Activated CD4-positive, alpha-beta memory T cell treated with anti-CD3 and anti-CD28 coated beads, Interleukin-2, amount 10 ng/mL, durations not matched to agents 7 days and 5 days (primary cell): ENCODE measurements at regions not wholly inside any gene's neighbourhood (a gene's known extent, or its start where the extent isn't known, plus 50 kb on each side); places are given as distances from the start of the nearest gene placed in this dataset.
"Not testable (repeated sequence)": the region's sequence is repeated elsewhere in the genome, so short reads cannot be mapped to it uniquely, and the experiment has no call there.

Source experiments
- CTCF ChIA-PET: fragments of 350-600 bp; sonication (Branson Sonifier 250); formaldehyde crosslinking; loops from one replicate; lab custom pipeline; 2021; ENCODE audit warnings: antibody characterized with exemption, inconsistent platforms; lab: Charles Lee
- POLR2A ChIA-PET: fragments of 350-600 bp; sonication (Branson Sonifier 250); formaldehyde crosslinking; loops from one replicate; lab custom pipeline; 2021; ENCODE audit warnings: antibody characterized with exemption; lab: Charles Lee
- DNase-seq: peaks from one replicate; pipeline ENCODE4 v3.0.0-alpha.2; 2020
- H3K27ac Mint-ChIP-seq: one replicate; pipeline ENCODE4 v1.8.0; 2021; ENCODE audit warnings: mild to moderate bottlenecking, mixed read lengths
- H3K27me3 Mint-ChIP-seq: one replicate; pipeline ENCODE4 v1.8.0; 2021; ENCODE audit warnings: mixed read lengths
- H3K36me3 Mint-ChIP-seq: one replicate; pipeline ENCODE4 v1.8.0; 2021; ENCODE audit warnings: low read depth, mixed read lengths
- H3K4me1 Mint-ChIP-seq: one replicate; pipeline ENCODE4 v1.8.0; 2021; ENCODE audit warnings: mixed read lengths
- H3K4me3 Mint-ChIP-seq: one replicate; pipeline ENCODE4 v1.8.0; 2021; ENCODE audit warnings: mild to moderate bottlenecking, mixed read lengths
- H3K9me3 Mint-ChIP-seq: one replicate; pipeline ENCODE4 v1.8.0; 2021; ENCODE audit warnings: mixed read lengths

DNA sequence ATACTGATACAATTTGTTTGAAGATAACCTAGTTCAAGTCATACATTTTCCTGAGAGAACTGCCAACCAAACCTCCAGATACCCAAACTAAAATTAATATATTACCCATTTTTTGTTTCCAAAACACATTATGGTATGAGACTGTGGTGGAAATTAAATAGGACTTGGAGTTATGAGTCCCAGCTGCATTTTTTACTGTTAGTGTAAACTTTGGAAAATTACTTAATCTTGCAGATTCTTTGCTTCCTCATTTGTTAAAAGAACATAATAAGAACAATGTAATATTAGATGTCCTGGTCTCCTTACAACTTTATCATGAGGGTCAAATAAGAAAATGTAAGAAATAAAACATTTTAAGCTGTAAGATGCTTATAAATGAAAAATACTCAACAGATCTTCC is 98.2 kb upstream of the TRIB2 start:
- no peak for DNase-seq
- Mint-ChIP-seq H3K4me1 (peaks cover 19% of the 10 kb centered on the region), H3K9me3 (peaks cover 2% of the 10 kb centered on the region), H3K27me3 (peaks cover 2% of the 10 kb centered on the region), H3K4me3 (no peak overlapping the region), H3K36me3 (peaks cover 2% of the 10 kb centered on the region), H3K27ac (no peak overlapping the region)
- ChIA-PET CTCF (no interaction called here), POLR2A (interaction anchor here (0.8 kb wide), 1 partner anchor 507 kb away, joined by 3 read pairs; no protein-coding TSS in a partner anchor)

DNA sequence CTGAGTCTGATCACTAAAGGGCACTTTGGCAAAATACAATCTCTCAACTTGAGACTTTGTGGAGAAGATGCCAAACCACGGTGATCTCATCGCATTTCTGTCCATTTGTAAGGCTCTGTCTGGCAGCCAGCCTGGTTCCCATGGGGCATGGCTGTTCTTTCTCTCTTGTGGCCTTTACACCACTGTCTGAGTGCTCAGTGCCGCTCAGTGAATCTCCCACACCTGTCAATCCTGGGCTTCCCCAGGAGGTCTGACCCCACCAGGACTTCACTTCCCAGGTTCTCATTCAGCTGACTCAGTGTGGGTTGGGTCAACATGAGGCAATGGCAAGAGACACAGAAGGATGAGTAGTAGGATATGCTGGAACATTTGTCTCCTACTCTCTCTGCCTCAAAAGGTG is 96.8 kb upstream of the TRIB2 start:
- H3K27ac Mint-ChIP-seq: no peak overlapping the region
- DNase-seq: no peak
- peaks cover 2% of the 10 kb centered on the region for H3K9me3 Mint-ChIP-seq
- H3K27me3 Mint-ChIP-seq: peaks cover 3% of the 10 kb centered on the region
- ChIA-PET CTCF (no interaction called here), POLR2A (no interaction called here)
- peaks cover 20% of the 10 kb centered on the region for H3K4me1 Mint-ChIP-seq
- peaks cover 2% of the 10 kb centered on the region for H3K36me3 Mint-ChIP-seq
- no peak overlapping the region for H3K4me3 Mint-ChIP-seq

DNA sequence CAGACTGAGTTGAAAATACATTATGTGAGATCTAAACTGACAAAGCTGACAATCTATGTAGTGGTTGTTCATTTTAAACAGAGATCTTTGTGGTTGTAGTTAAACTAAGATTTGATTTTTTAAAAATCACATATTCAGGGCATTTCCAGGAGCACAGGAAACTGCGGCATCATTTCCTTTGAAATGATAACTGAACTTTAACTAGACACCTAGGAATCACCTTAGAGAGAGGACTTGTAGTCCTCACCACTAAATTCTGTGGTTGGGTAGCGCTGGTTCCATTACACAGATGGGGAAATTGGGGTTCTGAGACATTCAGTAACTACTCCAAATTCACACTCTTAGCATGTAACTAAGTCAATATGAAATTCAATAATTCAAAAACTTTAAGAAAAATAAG is 96.0 kb upstream of the TRIB2 start:
- Mint-ChIP-seq H3K27ac (no peak overlapping the region), H3K36me3 (peaks cover 2% of the 10 kb centered on the region), H3K4me1 (peaks cover 17% of the 10 kb centered on the region), H3K4me3 (no peak overlapping the region), H3K9me3 (peaks cover 2% of the 10 kb centered on the region), H3K27me3 (peaks cover 4% of the 10 kb centered on the region)
- no peak for DNase-seq
- ChIA-PET POLR2A (no interaction called here), CTCF (no interaction called here)

DNA sequence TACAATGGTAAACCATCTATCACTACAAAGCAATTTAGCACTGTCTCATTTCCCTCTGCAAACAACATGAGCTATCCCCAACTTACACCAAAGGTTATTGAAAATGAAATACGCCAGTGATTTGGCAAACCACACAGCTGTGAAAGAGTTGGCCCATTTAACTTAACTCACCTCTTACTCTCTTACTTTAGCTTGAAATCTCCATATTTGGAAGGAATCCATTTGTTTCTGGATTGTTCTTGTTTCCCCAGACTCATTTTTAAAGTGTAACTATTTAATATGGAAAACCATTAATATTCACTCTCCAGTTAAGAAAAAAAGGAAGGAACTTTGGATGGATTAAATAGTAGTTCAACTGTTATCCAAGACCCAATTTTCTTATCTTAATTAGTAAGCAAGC is 93.7 kb upstream of the TRIB2 start:
- ChIA-PET CTCF (interaction anchor here (1.2 kb wide), 1 partner anchor 10 kb away, joined by 3 read pairs; no protein-coding TSS in a partner anchor), POLR2A (no interaction called here)
- Mint-ChIP-seq H3K36me3 (peaks cover 2% of the 10 kb centered on the region), H3K27me3 (peaks cover 6% of the 10 kb centered on the region), H3K9me3 (peaks cover 2% of the 10 kb centered on the region), H3K4me3 (no peak overlapping the region), H3K27ac (no peak overlapping the region), H3K4me1 (peaks cover 16% of the 10 kb centered on the region)
- DNase-seq: no peak

DNA sequence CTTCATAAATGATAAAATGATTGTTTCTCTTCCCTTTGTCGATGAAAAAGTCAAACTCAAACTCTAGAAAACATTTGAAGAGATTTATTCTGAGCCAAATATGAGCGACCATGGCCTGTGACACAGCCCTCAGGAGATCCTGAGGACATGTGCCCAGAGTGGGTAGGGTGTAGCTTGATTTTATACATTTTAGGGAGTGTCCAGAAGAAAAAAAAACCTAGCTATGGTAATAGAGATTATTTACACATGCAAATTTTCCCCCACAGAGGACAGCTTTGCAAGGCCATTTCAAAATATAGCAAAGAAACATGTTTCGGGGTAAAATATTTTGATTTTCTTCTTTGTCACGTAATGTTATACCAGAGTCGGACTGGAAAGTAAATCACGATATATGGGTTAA is 92.4 kb upstream of the TRIB2 start:
- H3K27me3 Mint-ChIP-seq: peaks cover 7% of the 10 kb centered on the region
- DNase-seq: no peak
- no peak overlapping the region for H3K4me3 Mint-ChIP-seq
- H3K27ac Mint-ChIP-seq: no peak overlapping the region
- ChIA-PET POLR2A (interaction anchor here (0.8 to 2.0 kb wide), 2 partner anchors 12 to 92 kb away, joined by 3 to 5 read pairs; partner anchors contain the start of gene TRIB2), CTCF (interaction anchor here (0.6 to 1.0 kb wide), 2 partner anchors 10 to 388 kb away, joined by 3 to 4 read pairs; no protein-coding TSS in a partner anchor)
- H3K4me1 Mint-ChIP-seq: peaks cover 16% of the 10 kb centered on the region
- peaks cover 2% of the 10 kb centered on the region for H3K9me3 Mint-ChIP-seq
- peaks cover 2% of the 10 kb centered on the region for H3K36me3 Mint-ChIP-seq

DNA sequence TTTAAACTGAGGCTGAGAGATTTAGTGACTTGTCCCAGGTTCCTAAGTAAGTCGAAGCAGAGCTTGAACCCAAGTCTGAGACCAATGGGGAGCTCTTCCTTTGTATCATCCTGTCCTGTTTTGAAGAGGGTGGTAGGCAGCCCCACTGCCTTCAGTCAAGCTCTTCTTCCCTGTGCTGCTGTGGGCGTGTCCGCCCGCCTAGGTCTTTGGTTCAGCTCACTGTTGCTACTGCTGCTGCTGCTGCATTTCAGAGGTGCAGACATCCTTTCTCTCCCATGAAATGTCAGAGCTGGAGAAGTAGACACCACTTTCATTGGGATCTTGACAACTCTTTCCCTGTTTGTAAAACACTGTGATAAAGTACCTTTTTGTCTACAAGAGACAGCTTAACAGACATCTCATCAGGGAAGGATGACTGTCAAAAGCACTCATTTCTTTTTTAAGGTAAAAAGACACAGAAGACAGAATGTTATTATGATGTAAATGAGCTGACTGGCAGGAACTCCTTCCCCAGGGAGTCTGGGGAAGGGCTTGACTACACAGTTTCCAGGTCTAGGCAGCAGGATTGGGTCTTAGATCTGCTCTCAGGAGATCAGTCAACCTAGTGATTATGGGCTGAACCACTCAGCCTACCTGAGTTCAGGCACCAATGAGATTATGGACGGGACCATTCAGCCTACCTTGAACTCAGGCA is 91.7 kb upstream of the TRIB2 start:
- ChIA-PET POLR2A (interaction anchor here (0.8 to 2.0 kb wide), 2 partner anchors 13 to 92 kb away, joined by 3 to 5 read pairs; partner anchors contain the start of gene TRIB2), CTCF (interaction anchor here (0.6 to 1.0 kb wide), 2 partner anchors 10 to 387 kb away, joined by 3 to 4 read pairs; no protein-coding TSS in a partner anchor)
- no peaks in the 10 kb centered on the region for H3K9me3 Mint-ChIP-seq
- peaks cover 2% of the 10 kb centered on the region for H3K36me3 Mint-ChIP-seq
- H3K27ac Mint-ChIP-seq: no peak overlapping the region
- no peak for DNase-seq
- no peak overlapping the region for H3K4me3 Mint-ChIP-seq
- H3K27me3 Mint-ChIP-seq: peaks cover 7% of the 10 kb centered on the region
- peaks cover 13% of the 10 kb centered on the region for H3K4me1 Mint-ChIP-seq

DNA sequence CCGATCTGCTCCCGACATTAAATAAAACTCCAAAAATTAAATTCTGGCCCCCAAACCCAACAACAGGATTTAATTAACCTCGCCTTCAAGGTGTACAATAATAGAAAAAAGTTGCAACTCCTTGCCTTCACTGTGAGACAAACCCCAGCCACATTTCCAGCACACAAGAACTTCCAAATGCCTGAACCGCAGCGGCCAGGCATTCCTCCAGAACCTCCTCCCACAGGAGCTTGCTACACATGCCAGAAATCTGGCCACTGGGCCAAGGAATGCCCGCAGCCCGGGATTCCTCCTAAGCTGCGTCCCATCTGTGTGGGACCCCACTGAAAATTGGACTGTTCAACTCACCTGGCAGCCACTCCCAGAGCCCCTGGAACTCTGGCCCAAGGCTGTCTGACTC is 88.2 kb upstream of the TRIB2 start:
- H3K27me3 Mint-ChIP-seq, CTCF ChIA-PET, H3K4me3 Mint-ChIP-seq, POLR2A ChIA-PET, H3K4me1 Mint-ChIP-seq, DNase-seq, H3K27ac Mint-ChIP-seq, H3K9me3 Mint-ChIP-seq, H3K36me3 Mint-ChIP-seq: not testable (repeated sequence)

DNA sequence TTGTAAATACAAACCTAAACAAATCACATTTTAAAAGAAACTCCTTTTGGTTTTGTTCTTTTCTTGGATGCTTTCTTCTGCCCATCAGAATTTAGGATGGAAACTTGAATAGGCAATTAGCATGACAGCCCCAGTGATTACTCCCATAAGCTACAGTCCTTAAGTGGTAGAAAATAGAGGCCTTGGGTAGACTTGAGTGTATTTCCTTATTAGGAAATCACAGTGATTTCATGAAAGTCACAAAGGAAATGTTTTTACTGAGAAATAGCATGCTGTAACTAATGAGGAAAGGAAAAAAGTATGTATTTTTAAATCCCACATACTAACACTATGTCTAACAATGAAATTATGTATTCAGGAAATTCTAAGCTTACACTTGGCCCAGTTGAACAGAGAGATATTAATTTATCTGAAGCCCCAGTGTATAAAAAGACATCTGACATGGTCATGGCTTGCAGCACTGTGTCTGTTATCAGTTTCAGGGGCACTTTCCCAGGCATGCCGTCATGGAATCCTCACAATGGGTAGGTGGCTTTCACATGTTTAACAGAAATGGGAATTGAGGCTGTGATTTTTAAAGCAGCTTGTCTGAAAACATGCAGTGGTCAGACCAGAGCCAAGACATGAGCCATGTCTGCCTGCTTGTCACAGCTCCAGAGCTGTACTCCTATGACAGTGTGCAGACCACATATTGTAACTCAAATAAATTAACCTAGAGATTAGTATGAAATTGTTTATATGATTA is 79.7 kb upstream of the TRIB2 start:
- CTCF ChIA-PET: interaction anchor here (1.3 kb wide), 1 partner anchor 80 kb away, joined by 5 read pairs; the partner anchor contains the start of gene TRIB2

DNA sequence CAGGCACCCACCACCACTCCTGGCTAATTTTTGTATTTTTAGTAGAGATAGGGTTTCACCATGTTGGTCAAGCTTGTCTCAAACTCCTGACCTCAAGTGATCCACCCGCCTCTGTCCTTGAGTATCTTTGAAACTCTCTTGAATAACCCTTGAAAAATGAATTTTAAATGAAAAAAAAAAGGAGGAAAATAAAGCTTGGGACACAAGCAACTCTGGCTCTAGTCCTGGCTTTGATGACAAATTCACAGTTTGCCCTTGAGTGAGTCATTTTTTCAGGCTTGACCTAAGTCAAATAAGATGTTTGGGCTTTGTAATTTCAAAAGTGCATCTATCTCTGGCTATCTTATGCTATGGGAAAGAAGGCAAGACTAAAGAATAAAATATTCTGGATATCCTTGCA is 79.0 kb upstream of the TRIB2 start:
- H3K36me3 Mint-ChIP-seq: no peaks in the 10 kb centered on the region
- no peaks in the 10 kb centered on the region for H3K27me3 Mint-ChIP-seq
- H3K4me1 Mint-ChIP-seq: peaks cover 16% of the 10 kb centered on the region
- POLR2A ChIA-PET: no interaction called here
- H3K27ac Mint-ChIP-seq: no peak overlapping the region
- CTCF ChIA-PET: interaction anchor here (1.3 kb wide), 1 partner anchor 79 kb away, joined by 5 read pairs; the partner anchor contains the start of gene TRIB2
- H3K9me3 Mint-ChIP-seq: peaks cover 2% of the 10 kb centered on the region
- no peak overlapping the region for H3K4me3 Mint-ChIP-seq
- no peak for DNase-seq

More for the DNA sequence above, 79.7 kb upstream of the TRIB2 start:
- H3K36me3 Mint-ChIP-seq: no peaks in the 10 kb centered on the region
- H3K4me1 Mint-ChIP-seq: peaks cover 16% of the 10 kb centered on the region
- H3K27me3 Mint-ChIP-seq: no peaks in the 10 kb centered on the region
- peaks cover 2% of the 10 kb centered on the region for H3K9me3 Mint-ChIP-seq
- POLR2A ChIA-PET: no interaction called here
- H3K27ac Mint-ChIP-seq: no peak overlapping the region
- H3K4me3 Mint-ChIP-seq: no peak overlapping the region
- DNase-seq: no peak

DNA sequence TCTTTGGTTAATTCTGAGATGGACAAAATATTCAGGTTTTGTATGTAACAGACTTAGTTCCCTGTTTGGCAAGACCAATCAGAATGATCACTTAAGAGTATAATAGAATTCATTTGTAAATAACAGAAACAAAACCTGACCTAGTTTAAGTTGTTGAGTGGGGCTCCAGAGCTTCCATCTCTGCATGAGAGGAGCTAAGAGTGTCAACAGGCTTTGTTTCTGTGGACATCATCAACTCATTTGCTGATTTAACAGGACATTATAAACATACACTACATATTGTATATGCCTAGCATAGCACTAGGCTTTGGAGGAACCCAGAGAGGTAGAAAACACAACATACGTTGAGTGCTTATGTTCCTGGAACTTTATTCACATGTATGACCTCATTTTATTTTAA is 75.3 kb upstream of the TRIB2 start:
- no peaks in the 10 kb centered on the region for H3K27me3 Mint-ChIP-seq
- peaks cover 11% of the 10 kb centered on the region for H3K4me1 Mint-ChIP-seq
- H3K4me3 Mint-ChIP-seq: no peak overlapping the region
- H3K36me3 Mint-ChIP-seq: no peaks in the 10 kb centered on the region
- H3K27ac Mint-ChIP-seq: no peak overlapping the region
- no peak for DNase-seq
- ChIA-PET POLR2A (no interaction called here), CTCF (no interaction called here)
- H3K9me3 Mint-ChIP-seq: peaks cover 5% of the 10 kb centered on the region

DNA sequence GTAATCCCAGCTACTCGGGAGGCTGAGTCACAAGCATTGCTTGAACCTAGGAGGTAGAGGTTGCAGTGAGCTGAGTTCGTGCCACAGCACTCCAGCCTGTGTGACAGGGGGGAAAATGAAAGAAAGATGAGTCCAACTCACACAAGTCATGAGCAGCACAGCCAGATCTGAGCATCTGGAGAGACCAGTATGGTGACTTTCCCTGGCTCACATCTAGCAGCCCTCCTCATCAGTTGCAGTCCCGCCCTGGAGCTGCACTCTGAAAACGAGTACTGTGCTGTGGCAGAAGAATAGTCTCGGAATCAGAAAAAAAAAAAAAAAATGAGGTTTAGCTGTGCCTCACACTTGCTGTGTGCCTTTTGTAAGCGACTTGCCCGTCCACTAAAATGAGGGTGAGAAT is 74.4 kb upstream of the TRIB2 start:
- H3K9me3 Mint-ChIP-seq: peaks cover 9% of the 10 kb centered on the region
- H3K4me1 Mint-ChIP-seq: peaks cover 2% of the 10 kb centered on the region
- POLR2A ChIA-PET: no interaction called here

DNA sequence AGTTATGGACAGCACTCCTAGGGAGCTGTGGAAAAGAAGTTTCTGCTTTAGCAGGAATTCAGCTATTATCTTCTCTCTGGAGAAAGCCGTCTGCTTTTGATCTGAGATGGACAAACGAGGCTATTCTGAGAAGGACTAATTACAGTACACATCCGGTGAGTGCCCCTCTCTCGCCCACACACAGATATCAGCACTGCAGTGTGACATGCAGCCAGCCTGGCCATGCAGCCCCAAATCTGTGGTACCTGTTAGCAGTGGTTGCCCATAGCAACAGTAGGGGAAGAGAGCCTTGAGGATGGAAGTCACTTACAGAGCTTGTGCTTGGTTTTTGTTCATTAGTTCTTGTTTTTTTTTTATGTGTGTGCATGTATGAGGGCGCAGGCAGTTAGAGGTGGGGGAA is 73.9 kb upstream of the TRIB2 start:
- Mint-ChIP-seq H3K27me3 (no peaks in the 10 kb centered on the region), H3K36me3 (no peaks in the 10 kb centered on the region), H3K9me3 (peaks cover 9% of the 10 kb centered on the region), H3K4me1 (peaks cover 2% of the 10 kb centered on the region), H3K4me3 (no peak overlapping the region), H3K27ac (no peak overlapping the region)
- ChIA-PET POLR2A (no interaction called here), CTCF (no interaction called here)
- no peak for DNase-seq

More for the DNA sequence above, 74.4 kb upstream of the TRIB2 start:
- no peaks in the 10 kb centered on the region for H3K36me3 Mint-ChIP-seq
- no peak overlapping the region for H3K27ac Mint-ChIP-seq
- H3K27me3 Mint-ChIP-seq: no peaks in the 10 kb centered on the region
- no peak for DNase-seq
- H3K4me3 Mint-ChIP-seq: no peak overlapping the region
- CTCF ChIA-PET: no interaction called here
